ENCODE measurements at regions not wholly inside any gene's neighbourhood (a gene's known extent, or its start where the extent isn't known, plus 50 kb on each side); places are given as distances from the start of the nearest gene placed in this dataset.

GRCh38 chr2:111219285-111219684, 98.6 kb downstream of the BCL2L11 start:
- DNase-seq (ENCODE audit: low spot score): no peak

- DNase-seq (ENCODE audit: low spot score): no peak
Observed at GRCh38 chr2:111219734-111220505, 99.2 kb downstream of the BCL2L11 start.

- no peak for DNase-seq (ENCODE audit: low spot score)
Observed at GRCh38 chr2:111220962-111221361, 100.2 kb downstream of the BCL2L11 start.

GRCh38 chr2:111221701-111222100, 101.0 kb downstream of the BCL2L11 start:
- no peak for DNase-seq (ENCODE audit: low spot score)

GRCh38 chr2:111222204-111222866, 101.6 kb downstream of the BCL2L11 start:
- no peak for DNase-seq (ENCODE audit: low spot score)

- DNase-seq (ENCODE audit: low spot score): no peak
Observed at GRCh38 chr2:111225856-111226255, 105.1 kb downstream of the BCL2L11 start.

GRCh38 chr2:111226876-111227700, 106.4 kb downstream of the BCL2L11 start:
- DNase-seq (ENCODE audit: low spot score): no peak

- DNase-seq (ENCODE audit: low spot score): no peak
Observed at GRCh38 chr2:111227716-111228141, 107.0 kb downstream of the BCL2L11 start.

- no peak for DNase-seq (ENCODE audit: low spot score)
Observed at GRCh38 chr2:111231532-111232252, 111.0 kb downstream of the BCL2L11 start.

- DNase-seq (ENCODE audit: low spot score): no peak
Observed at GRCh38 chr2:111235192-111236015, 114.7 kb downstream of the BCL2L11 start.

- peak; percentile 69 for DNase-seq (ENCODE audit: low spot score)
Observed at GRCh38 chr2:111236025-111236424, 115.3 kb downstream of the BCL2L11 start.

GRCh38 chr2:111238296-111238695, 117.6 kb downstream of the BCL2L11 start:
- no peak for DNase-seq (ENCODE audit: low spot score)

GRCh38 chr2:111239107-111239506, 118.4 kb downstream of the BCL2L11 start:
- DNase-seq (ENCODE audit: low spot score): no peak

GRCh38 chr2:111239581-111240249, 119.0 kb downstream of the BCL2L11 start:
- no peak for DNase-seq (ENCODE audit: low spot score)

GRCh38 chr2:111243295-111243694, 122.6 kb downstream of the BCL2L11 start:
- no peak for DNase-seq (ENCODE audit: low spot score)

- DNase-seq (ENCODE audit: low spot score): no peak
Observed at GRCh38 chr2:111244864-111245263, 124.2 kb downstream of the BCL2L11 start.

GRCh38 chr2:111246620-111247061, 125.9 kb downstream of the BCL2L11 start:
- no peak for DNase-seq (ENCODE audit: low spot score)

GRCh38 chr2:111247491-111247890, 126.8 kb downstream of the BCL2L11 start:
- DNase-seq (ENCODE audit: low spot score): no peak

GRCh38 chr2:111249806-111250205, 129.1 kb downstream of the BCL2L11 start:
- no peak for DNase-seq (ENCODE audit: low spot score)

- DNase-seq (ENCODE audit: low spot score): no peak
Observed at GRCh38 chr2:111250448-111251030, 129.8 kb downstream of the BCL2L11 start.
